ENCODE measurements at regions not wholly inside any gene's neighbourhood (a gene's known extent, or its start where the extent isn't known, plus 50 kb on each side); places are given as distances from the start of the nearest gene placed in this dataset.

DNA sequence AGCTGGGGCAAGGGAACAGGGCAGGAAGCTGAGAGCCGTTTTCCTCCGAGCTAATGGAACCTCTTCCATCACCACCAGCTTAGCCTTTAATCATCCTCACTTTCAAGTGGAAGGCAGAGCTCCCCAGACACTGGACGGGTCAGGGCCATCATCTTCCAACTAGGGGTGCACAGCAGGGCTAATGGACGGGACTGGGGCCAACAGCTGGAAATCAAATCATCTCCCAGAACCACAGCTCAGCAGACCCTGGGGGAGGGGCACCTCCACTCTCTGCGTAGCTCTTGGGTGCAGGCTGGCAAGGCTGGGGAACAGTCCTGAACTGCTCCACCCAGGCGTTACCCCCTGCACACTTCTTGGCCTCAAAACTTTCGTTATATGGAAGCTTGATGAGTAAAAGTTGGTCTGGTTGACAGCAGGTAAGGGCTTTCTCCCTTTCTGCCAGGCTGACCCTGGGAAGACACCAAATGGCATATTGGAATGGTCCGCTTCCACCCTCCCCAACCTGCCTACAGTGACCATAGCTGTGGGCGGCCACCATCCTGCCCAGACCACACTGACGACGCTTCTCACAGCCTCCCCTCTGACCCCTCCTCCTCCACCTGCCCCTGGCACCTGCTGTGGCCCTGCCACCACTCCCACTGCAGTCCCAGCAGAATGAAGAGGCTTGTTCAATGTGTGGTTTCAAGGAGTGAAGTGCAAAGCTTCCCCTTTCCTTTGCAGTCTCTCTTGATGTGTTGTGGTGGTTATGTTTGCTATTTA lies 51.7 kb upstream of the RET start:
- no peaks in the 10 kb centered on the region for H3K36me3 ChIP-seq (ENCODE audit: control insufficient read depth in 2 of 2, extremely low read depth in 1 of 2, insufficient read depth in 2 of 2, low read length in 2 of 2)
- H3K27ac ChIP-seq (ENCODE audit: control insufficient read depth, insufficient read depth, low read length), result no peak overlapping the region
- no peak for DNase-seq (ENCODE audit: low read depth, low spot score)
- no peaks in the 10 kb centered on the region for H3K79me2 ChIP-seq (ENCODE audit: control insufficient read depth, insufficient read depth, low read length)
- no peaks in the 10 kb centered on the region for H3K9me1 ChIP-seq (ENCODE audit: control insufficient read depth, extremely low read depth, insufficient read depth, low read length)
- H3K4me3 ChIP-seq (ENCODE audit: control insufficient read depth in 2 of 3, extremely low read depth in 1 of 3, insufficient read depth in 2 of 3, low read depth in 1 of 3, low read length in 3 of 3), result no peak overlapping the region
- dilution Hi-C loops (cut with MboI; ENCODE audit: extremely low pct_ligation_motif_present, low sequenced_read_pairs), result no loop called here
- FAIRE-seq, result no peak
- H3K9ac ChIP-seq (ENCODE audit: control insufficient read depth, extremely low read depth, insufficient read depth, low read length), result no peak overlapping the region
- H3K4me1 ChIP-seq (ENCODE audit: control insufficient read depth, extremely low read depth, insufficient read depth, low read length), result peaks cover 14% of the 10 kb centered on the region
- H3K4me2 ChIP-seq (ENCODE audit: control insufficient read depth, extremely low read depth, insufficient read depth, low read depth, low read length), result no peak overlapping the region
- H3K27me3 ChIP-seq (ENCODE audit: control insufficient read depth, extremely low read depth, insufficient read depth, low read length), result no peaks in the 10 kb centered on the region
- peaks cover 2% of the 10 kb centered on the region for H4K20me1 ChIP-seq (ENCODE audit: control insufficient read depth, extremely low read depth, insufficient read depth, low read length)
- H2AFZ ChIP-seq (ENCODE audit: control insufficient read depth, low read length), result no peak overlapping the region
- H3K9me3 ChIP-seq (ENCODE audit: control insufficient read depth, low read depth, low read length), result no peaks in the 10 kb centered on the region
- no peak for TF ChIP-seq EZH2 (IDR thresholded peaks at IDR 0.05; ENCODE audit: low read length)
- TF ChIP-seq, protein P1, sequence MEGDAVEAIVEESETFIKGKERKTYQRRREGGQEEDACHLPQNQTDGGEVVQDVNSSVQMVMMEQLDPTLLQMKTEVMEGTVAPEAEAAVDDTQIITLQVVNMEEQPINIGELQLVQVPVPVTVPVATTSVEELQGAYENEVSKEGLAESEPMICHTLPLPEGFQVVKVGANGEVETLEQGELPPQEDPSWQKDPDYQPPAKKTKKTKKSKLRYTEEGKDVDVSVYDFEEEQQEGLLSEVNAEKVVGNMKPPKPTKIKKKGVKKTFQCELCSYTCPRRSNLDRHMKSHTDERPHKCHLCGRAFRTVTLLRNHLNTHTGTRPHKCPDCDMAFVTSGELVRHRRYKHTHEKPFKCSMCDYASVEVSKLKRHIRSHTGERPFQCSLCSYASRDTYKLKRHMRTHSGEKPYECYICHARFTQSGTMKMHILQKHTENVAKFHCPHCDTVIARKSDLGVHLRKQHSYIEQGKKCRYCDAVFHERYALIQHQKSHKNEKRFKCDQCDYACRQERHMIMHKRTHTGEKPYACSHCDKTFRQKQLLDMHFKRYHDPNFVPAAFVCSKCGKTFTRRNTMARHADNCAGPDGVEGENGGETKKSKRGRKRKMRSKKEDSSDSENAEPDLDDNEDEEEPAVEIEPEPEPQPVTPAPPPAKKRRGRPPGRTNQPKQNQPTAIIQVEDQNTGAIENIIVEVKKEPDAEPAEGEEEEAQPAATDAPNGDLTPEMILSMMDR (optimal IDR thresholded peaks at IDR 0.05 in 1 of 3, IDR thresholded peaks at IDR 0.05 in 1 of 3, conservative IDR thresholded peaks at IDR 0.05 in 1 of 3; ENCODE audit: extremely low read depth in 1 of 3, insufficient read depth in 2 of 3, low read length in 3 of 3), result no peak

DNA sequence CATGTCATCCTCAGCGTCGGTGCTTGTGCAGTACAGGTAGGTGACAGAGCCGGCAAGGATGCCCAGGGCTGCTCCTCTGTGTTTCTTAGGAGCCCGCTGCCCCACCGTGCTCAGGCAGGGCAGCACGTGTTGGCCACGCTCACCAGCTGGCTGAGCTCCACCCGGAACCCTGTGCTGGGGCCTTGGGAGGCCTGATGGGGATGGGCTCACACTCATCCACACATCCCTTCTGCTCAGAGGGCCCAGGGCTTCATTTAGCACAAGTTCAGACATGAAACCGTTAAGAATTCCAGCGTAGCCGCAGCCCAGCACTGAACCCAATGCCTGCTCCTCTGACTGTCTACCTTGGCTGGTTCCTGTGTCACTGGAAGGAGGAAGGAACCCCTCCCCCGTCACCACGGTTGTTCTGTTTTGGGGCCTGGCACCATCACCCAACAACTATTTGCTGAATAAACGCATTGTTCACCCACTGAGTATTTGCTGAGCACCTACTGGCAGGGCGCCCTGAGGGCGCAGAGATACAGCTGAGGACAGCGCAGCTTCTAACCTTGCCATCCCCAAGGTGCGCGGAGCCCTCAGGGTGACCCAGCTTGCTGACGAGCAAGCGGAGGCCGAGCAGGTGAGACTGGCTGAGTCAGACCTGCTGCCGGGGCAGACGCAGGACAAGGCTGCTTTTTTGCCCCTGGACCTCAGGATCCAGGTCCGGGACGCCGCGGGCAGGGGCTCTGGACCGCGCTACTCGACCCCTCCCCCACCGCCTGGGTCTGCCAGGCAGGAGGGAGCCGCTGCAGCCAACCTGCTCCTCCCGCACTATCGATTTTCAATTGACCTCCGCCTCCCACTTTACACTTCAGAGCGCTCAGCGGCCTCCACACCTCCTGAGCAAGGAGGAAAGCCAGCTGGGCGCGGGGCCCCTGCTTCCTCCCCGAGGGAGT lies 50.6 kb upstream of the RET start:
- TF ChIP-seq EZH2 (IDR thresholded peaks at IDR 0.05; ENCODE audit: low read length), result no peak
- TF ChIP-seq, protein P1 (optimal IDR thresholded peaks at IDR 0.05 in 1 of 3, IDR thresholded peaks at IDR 0.05 in 1 of 3, conservative IDR thresholded peaks at IDR 0.05 in 1 of 3; ENCODE audit: extremely low read depth in 1 of 3, insufficient read depth in 2 of 3, low read length in 3 of 3), result peak in 1 of 3 experiments; percentile 2
- peaks cover 2% of the 10 kb centered on the region for H4K20me1 ChIP-seq (ENCODE audit: control insufficient read depth, extremely low read depth, insufficient read depth, low read length)
- peak overlapping the region; percentile 48 for H3K27ac ChIP-seq (ENCODE audit: control insufficient read depth, insufficient read depth, low read length)
- H3K9ac ChIP-seq (ENCODE audit: control insufficient read depth, extremely low read depth, insufficient read depth, low read length), result peak overlapping the region; percentile 52
- H3K9me1 ChIP-seq (ENCODE audit: control insufficient read depth, extremely low read depth, insufficient read depth, low read length), result no peaks in the 10 kb centered on the region
- H3K36me3 ChIP-seq (ENCODE audit: control insufficient read depth in 2 of 2, extremely low read depth in 1 of 2, insufficient read depth in 2 of 2, low read length in 2 of 2), result no peaks in the 10 kb centered on the region
- peak; percentile 99 for DNase-seq (ENCODE audit: low read depth, low spot score)
- no peak overlapping the region for H3K4me3 ChIP-seq (ENCODE audit: control insufficient read depth in 2 of 3, extremely low read depth in 1 of 3, insufficient read depth in 2 of 3, low read depth in 1 of 3, low read length in 3 of 3)
- dilution Hi-C loops (cut with MboI; ENCODE audit: extremely low pct_ligation_motif_present, low sequenced_read_pairs), result no loop called here
- H3K79me2 ChIP-seq (ENCODE audit: control insufficient read depth, insufficient read depth, low read length), result no peaks in the 10 kb centered on the region
- peak overlapping the region; percentile 82 for H2AFZ ChIP-seq (ENCODE audit: control insufficient read depth, low read length)
- H3K9me3 ChIP-seq (ENCODE audit: control insufficient read depth, low read depth, low read length), result no peaks in the 10 kb centered on the region
- H3K4me2 ChIP-seq (ENCODE audit: control insufficient read depth, extremely low read depth, insufficient read depth, low read depth, low read length), result peak overlapping the region; percentile 19
- H3K4me1 ChIP-seq (ENCODE audit: control insufficient read depth, extremely low read depth, insufficient read depth, low read length), result peaks cover 14% of the 10 kb centered on the region
- FAIRE-seq, result peak; percentile 99
- H3K27me3 ChIP-seq (ENCODE audit: control insufficient read depth, extremely low read depth, insufficient read depth, low read length), result no peaks in the 10 kb centered on the region

Small RNAs in the stretch of these regions (small RNA-seq; reads per million reads assigned to genes)
- 0.07 to 7.8 (median 7.3) reads per million in 3 experiments for gene MIR5100 (ENCODE audit: insufficient read length in 3 of 3, low read depth in 3 of 3, low replicate concordance in 1 of 3)
